HEK293 (cell line): ENCODE measurements at regions not wholly inside any gene's neighbourhood (a gene's known extent, or its start where the extent isn't known, plus 50 kb on each side); places are given as distances from the start of the nearest gene placed in this dataset.

Experiments used
- CTCF ChIA-PET: fragments of 350-600 bp; formaldehyde crosslinking; extraction: SDS; loops from one replicate; lab custom pipeline; 2021; ENCODE audit warnings: antibody characterized with exemption; lab: Yijun Ruan, JAX
- POLR2A ChIA-PET: fragments of 300-600 bp; formaldehyde crosslinking; extraction: SDS; loops from one replicate; lab custom pipeline; 2020; ENCODE audit warnings: antibody characterized with exemption, inconsistent platforms; lab: Yijun Ruan, JAX
- H3K27ac ChIP-seq: fragments of 200-500 bp; sonication (Bioruptor generic); 2 replicates; pipeline ENCODE4 v1.5.1; 2014; ENCODE audit warnings: low read depth, low read length, control low read depth, inconsistent platforms; ENCODE audit errors: extremely low read depth
- H3K36me3 ChIP-seq, 2 experiments: fragments of 200-500 bp in 1 of 2; sonication (Bioruptor generic) in 1 of 2; 1 replicate in 1 of 2; 2 replicates in 1 of 2; pipeline ENCODE4 v1.5.1; 2014 to 2017; ENCODE audit warnings: inconsistent platforms in 2 of 2, low read length in 2 of 2; ENCODE audit not compliant: control insufficient read depth in 2 of 2, insufficient read depth in 1 of 2
- H3K4me1 ChIP-seq: fragments of 200-500 bp; sonication (Bioruptor generic); 2 replicates; pipeline ENCODE4 v1.5.1; 2014; ENCODE audit warnings: mild to moderate bottlenecking, low read length, inconsistent platforms; ENCODE audit not compliant: control insufficient read depth, insufficient read depth
- H3K4me3 ChIP-seq: 2 replicates; pipeline ENCODE4 v1.5.1; 2011; ENCODE audit warnings: low read depth, mild to moderate bottlenecking, control low read depth, low read length, moderate library complexity
- H3K9me3 ChIP-seq: fragments of 200-500 bp; sonication (Bioruptor generic); 2 replicates; pipeline ENCODE4 v1.5.1; 2014; ENCODE audit warnings: low read depth, low read length, inconsistent platforms; ENCODE audit not compliant: control insufficient read depth, insufficient read depth
- EGR2 ChIP-seq: fragments of 450-650 bp; formaldehyde crosslinking; IDR thresholded peaks from 2 replicates; pipeline ENCODE4 v1.5.1; 2016; ENCODE audit warnings: low read depth, missing biosample characterization, missing genetic modification characterization
- GLIS1 ChIP-seq: fragments of 450-650 bp; formaldehyde crosslinking; IDR thresholded peaks from 2 replicates; pipeline ENCODE4 v1.5.1; 2016; ENCODE audit warnings: missing biosample characterization, missing genetic modification characterization
- KLF1 ChIP-seq: fragments of 450-650 bp; formaldehyde crosslinking; IDR thresholded peaks from 2 replicates; pipeline ENCODE4 v1.5.1; 2016; ENCODE audit warnings: missing biosample characterization, missing genetic modification characterization
- SP2 ChIP-seq: fragments of 450-650 bp; formaldehyde crosslinking; IDR thresholded peaks from 2 replicates; pipeline ENCODE4 v1.5.1; 2016; ENCODE audit warnings: missing biosample characterization, missing genetic modification characterization
- TRIM28 ChIP-seq: IDR thresholded peaks from 2 replicates; pipeline ENCODE4 v1.6.1; 2011; ENCODE audit warnings: low read length, control low read depth, borderline replicate concordance
- TSHZ1 ChIP-seq: fragments of 450-650 bp; formaldehyde crosslinking; IDR thresholded peaks from 2 replicates; pipeline ENCODE4 v1.5.1; 2016; ENCODE audit warnings: missing biosample characterization, missing genetic modification characterization, borderline replicate concordance
- YY2 ChIP-seq: fragments of 450-650 bp; formaldehyde crosslinking; IDR thresholded peaks from 2 replicates; pipeline ENCODE4 v1.5.1; 2016; ENCODE audit warnings: missing biosample characterization, missing genetic modification characterization
- ZFP37 ChIP-seq: fragments of 450-650 bp; formaldehyde crosslinking; IDR thresholded peaks from 2 replicates; pipeline ENCODE4 v1.5.1; 2016; ENCODE audit warnings: missing biosample characterization, missing genetic modification characterization
- ZNF121 ChIP-seq: fragments of 450-650 bp; formaldehyde crosslinking; IDR thresholded peaks from 2 replicates; pipeline ENCODE4 v1.5.1; 2016; ENCODE audit warnings: missing biosample characterization, missing genetic modification characterization
- ZNF148 ChIP-seq: fragments of 450-650 bp; formaldehyde crosslinking; IDR thresholded peaks from 2 replicates; pipeline ENCODE4 v1.5.0; 2017; ENCODE audit warnings: missing biosample characterization, missing genetic modification characterization, borderline replicate concordance
- ZNF391 ChIP-seq: fragments of 450-650 bp; formaldehyde crosslinking; IDR thresholded peaks from 2 replicates; pipeline ENCODE4 v1.5.1; 2016; ENCODE audit warnings: low read depth, missing biosample characterization, missing genetic modification characterization, borderline replicate concordance
- ZNF398 ChIP-seq: fragments of 450-650 bp; formaldehyde crosslinking; IDR thresholded peaks from 2 replicates; pipeline ENCODE4 v1.5.1; 2017; ENCODE audit warnings: missing biosample characterization, missing genetic modification characterization
- ZNF660 ChIP-seq: fragments of 450-650 bp; IDR thresholded peaks from 2 replicates; pipeline ENCODE4 v1.5.1; 2018; ENCODE audit warnings: missing biosample characterization, mild to moderate bottlenecking, missing genetic modification characterization
- TF ChIP-seq, protein P1 (sequence below): fragments of 450-650 bp; formaldehyde crosslinking; IDR thresholded peaks from 2 replicates; pipeline ENCODE4 v1.5.1; 2016; ENCODE audit warnings: missing biosample characterization, missing genetic modification characterization, borderline replicate concordance
- TF ChIP-seq, protein P2 (sequence below): fragments of 450-650 bp; formaldehyde crosslinking; IDR thresholded peaks from 2 replicates; pipeline ENCODE4 v1.5.1; 2016; ENCODE audit warnings: missing biosample characterization, missing genetic modification characterization
- TF ChIP-seq, protein P3 (sequence below): fragments of 450-650 bp; formaldehyde crosslinking; IDR thresholded peaks from 2 replicates; pipeline ENCODE4; 2016; ENCODE audit warnings: missing biosample characterization, missing genetic modification characterization
- TF ChIP-seq, protein P4 (sequence below): fragments of 450-650 bp; formaldehyde crosslinking; IDR thresholded peaks from 2 replicates; pipeline ENCODE4 v1.5.1; 2016; ENCODE audit warnings: missing biosample characterization, missing genetic modification characterization

DNA sequence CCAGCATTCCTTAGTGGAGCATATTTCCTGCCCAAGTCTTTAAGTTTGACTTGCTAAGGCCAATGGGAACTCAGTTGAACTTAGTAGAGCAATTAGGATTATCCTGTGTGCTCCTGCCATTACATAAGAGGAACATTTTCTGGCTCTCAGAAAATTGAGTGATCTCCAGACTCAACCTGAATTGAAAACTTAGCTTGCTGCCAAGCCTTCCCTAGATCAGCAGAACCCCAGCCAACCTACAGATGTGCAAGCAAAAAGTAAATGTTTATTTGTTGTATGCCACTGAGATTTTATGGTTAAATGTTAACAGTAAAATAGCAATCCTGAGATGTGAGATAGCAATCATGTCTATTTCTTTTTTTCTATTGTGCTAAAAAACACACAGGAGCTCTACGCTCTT is 350.9 kb downstream of the OLFM4 start (continued):
- TF ChIP-seq ZNF148 (tag by site-specific recombination) (no peak), KLF1 (tag by site-specific recombination) (no peak), SP2 (no peak), GLIS1 (tag by site-specific recombination) (no peak), ZNF391 (tag by site-specific recombination) (no peak)
- TF ChIP-seq, protein P1, sequence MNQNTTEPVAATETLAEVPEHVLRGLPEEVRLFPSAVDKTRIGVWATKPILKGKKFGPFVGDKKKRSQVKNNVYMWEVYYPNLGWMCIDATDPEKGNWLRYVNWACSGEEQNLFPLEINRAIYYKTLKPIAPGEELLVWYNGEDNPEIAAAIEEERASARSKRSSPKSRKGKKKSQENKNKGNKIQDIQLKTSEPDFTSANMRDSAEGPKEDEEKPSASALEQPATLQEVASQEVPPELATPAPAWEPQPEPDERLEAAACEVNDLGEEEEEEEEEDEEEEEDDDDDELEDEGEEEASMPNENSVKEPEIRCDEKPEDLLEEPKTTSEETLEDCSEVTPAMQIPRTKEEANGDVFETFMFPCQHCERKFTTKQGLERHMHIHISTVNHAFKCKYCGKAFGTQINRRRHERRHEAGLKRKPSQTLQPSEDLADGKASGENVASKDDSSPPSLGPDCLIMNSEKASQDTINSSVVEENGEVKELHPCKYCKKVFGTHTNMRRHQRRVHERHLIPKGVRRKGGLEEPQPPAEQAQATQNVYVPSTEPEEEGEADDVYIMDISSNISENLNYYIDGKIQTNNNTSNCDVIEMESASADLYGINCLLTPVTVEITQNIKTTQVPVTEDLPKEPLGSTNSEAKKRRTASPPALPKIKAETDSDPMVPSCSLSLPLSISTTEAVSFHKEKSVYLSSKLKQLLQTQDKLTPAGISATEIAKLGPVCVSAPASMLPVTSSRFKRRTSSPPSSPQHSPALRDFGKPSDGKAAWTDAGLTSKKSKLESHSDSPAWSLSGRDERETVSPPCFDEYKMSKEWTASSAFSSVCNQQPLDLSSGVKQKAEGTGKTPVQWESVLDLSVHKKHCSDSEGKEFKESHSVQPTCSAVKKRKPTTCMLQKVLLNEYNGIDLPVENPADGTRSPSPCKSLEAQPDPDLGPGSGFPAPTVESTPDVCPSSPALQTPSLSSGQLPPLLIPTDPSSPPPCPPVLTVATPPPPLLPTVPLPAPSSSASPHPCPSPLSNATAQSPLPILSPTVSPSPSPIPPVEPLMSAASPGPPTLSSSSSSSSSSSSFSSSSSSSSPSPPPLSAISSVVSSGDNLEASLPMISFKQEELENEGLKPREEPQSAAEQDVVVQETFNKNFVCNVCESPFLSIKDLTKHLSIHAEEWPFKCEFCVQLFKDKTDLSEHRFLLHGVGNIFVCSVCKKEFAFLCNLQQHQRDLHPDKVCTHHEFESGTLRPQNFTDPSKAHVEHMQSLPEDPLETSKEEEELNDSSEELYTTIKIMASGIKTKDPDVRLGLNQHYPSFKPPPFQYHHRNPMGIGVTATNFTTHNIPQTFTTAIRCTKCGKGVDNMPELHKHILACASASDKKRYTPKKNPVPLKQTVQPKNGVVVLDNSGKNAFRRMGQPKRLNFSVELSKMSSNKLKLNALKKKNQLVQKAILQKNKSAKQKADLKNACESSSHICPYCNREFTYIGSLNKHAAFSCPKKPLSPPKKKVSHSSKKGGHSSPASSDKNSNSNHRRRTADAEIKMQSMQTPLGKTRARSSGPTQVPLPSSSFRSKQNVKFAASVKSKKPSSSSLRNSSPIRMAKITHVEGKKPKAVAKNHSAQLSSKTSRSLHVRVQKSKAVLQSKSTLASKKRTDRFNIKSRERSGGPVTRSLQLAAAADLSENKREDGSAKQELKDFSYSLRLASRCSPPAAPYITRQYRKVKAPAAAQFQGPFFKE (tag by site-specific recombination), result no peak
- TF ChIP-seq, protein P2, sequence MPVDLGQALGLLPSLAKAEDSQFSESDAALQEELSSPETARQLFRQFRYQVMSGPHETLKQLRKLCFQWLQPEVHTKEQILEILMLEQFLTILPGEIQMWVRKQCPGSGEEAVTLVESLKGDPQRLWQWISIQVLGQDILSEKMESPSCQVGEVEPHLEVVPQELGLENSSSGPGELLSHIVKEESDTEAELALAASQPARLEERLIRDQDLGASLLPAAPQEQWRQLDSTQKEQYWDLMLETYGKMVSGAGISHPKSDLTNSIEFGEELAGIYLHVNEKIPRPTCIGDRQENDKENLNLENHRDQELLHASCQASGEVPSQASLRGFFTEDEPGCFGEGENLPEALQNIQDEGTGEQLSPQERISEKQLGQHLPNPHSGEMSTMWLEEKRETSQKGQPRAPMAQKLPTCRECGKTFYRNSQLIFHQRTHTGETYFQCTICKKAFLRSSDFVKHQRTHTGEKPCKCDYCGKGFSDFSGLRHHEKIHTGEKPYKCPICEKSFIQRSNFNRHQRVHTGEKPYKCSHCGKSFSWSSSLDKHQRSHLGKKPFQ (tag by site-specific recombination), result no peak
- TF ChIP-seq, protein P3, sequence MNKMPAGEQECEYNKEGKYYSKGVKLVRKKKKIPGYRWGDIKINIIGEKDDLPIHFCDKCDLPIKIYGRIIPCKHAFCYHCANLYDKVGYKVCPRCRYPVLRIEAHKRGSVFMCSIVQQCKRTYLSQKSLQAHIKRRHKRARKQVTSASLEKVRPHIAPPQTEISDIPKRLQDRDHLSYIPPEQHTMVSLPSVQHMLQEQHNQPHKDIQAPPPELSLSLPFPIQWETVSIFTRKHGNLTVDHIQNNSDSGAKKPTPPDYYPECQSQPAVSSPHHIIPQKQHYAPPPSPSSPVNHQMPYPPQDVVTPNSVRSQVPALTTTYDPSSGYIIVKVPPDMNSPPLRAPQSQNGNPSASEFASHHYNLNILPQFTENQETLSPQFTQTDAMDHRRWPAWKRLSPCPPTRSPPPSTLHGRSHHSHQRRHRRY (tag by site-specific recombination), result no peak

GRCh38 chr13:53382008-53382407 is 353.4 kb downstream of the OLFM4 start:
- H3K36me3 ChIP-seq, result no peaks in the 10 kb centered on the region
- H3K27ac ChIP-seq, result no peak overlapping the region
- TF ChIP-seq TRIM28, result no peak
- no peak for TF ChIP-seq ZNF660 (tag by site-specific recombination)
- no peak for TF ChIP-seq EGR2 (tag by site-specific recombination)
- no peak for TF ChIP-seq ZFP37 (tag by site-specific recombination)
- no peak for TF ChIP-seq ZNF121 (tag by site-specific recombination)
- TF ChIP-seq YY2 (tag by site-specific recombination), result no peak
- TF ChIP-seq ZNF398 (tag by site-specific recombination), result no peak
- TF ChIP-seq, protein P4, sequence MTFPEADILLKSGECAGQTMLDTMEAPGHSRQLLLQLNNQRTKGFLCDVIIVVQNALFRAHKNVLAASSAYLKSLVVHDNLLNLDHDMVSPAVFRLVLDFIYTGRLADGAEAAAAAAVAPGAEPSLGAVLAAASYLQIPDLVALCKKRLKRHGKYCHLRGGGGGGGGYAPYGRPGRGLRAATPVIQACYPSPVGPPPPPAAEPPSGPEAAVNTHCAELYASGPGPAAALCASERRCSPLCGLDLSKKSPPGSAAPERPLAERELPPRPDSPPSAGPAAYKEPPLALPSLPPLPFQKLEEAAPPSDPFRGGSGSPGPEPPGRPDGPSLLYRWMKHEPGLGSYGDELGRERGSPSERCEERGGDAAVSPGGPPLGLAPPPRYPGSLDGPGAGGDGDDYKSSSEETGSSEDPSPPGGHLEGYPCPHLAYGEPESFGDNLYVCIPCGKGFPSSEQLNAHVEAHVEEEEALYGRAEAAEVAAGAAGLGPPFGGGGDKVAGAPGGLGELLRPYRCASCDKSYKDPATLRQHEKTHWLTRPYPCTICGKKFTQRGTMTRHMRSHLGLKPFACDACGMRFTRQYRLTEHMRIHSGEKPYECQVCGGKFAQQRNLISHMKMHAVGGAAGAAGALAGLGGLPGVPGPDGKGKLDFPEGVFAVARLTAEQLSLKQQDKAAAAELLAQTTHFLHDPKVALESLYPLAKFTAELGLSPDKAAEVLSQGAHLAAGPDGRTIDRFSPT (tag by site-specific recombination), result no peak
- no peak for TF ChIP-seq TSHZ1 (tag by site-specific recombination)
- no peaks in the 10 kb centered on the region for H3K4me1 ChIP-seq
- CTCF ChIA-PET, result interaction anchor here (0.7 kb wide), 1 partner anchor 131 kb away, joined by 3 read pairs; no protein-coding TSS in a partner anchor
- no peaks in the 10 kb centered on the region for H3K9me3 ChIP-seq
- POLR2A ChIA-PET, result no interaction called here
- no peak overlapping the region for H3K4me3 ChIP-seq
